AG20443 (cell line): ENCODE measurements at regions not wholly inside any gene's neighbourhood (a gene's known extent, or its start where the extent isn't known, plus 50 kb on each side); places are given as distances from the start of the nearest gene placed in this dataset.
"Not testable (repeated sequence)": the region's sequence is repeated elsewhere in the genome, so short reads cannot be mapped to it uniquely, and the experiment has no call there.

Source experiments
- DNase-seq: peaks from one replicate; pipeline ENCODE4 v3.0.0; 2012; ENCODE audit warnings: low spot score, mixed read lengths

GRCh38 chr4:27121830-27122229, 261.2 kb downstream of the STIM2 start:
- no peak for DNase-seq

GRCh38 chr4:27123123-27123768, 262.6 kb downstream of the STIM2 start:
- DNase-seq: no peak

GRCh38 chr4:27123769-27124124, 263.1 kb downstream of the STIM2 start:
- DNase-seq: no peak

- not testable (repeated sequence) for DNase-seq
Measured at GRCh38 chr4:27126895-27127294, 266.3 kb downstream of the STIM2 start.

- no peak for DNase-seq
Measured at GRCh38 chr4:27128443-27128842, 267.8 kb downstream of the STIM2 start.

GRCh38 chr4:27129871-27130366, 269.3 kb downstream of the STIM2 start:
- no peak for DNase-seq

GRCh38 chr4:27132497-27132896, 271.9 kb downstream of the STIM2 start:
- no peak for DNase-seq

- no peak for DNase-seq
Measured at GRCh38 chr4:27140486-27140885, 279.8 kb downstream of the STIM2 start.

- no peak for DNase-seq
Measured at GRCh38 chr4:27141530-27141929, 280.9 kb downstream of the STIM2 start.

- no peak for DNase-seq
Measured at GRCh38 chr4:27142841-27143240, 282.2 kb downstream of the STIM2 start.

GRCh38 chr4:27145597-27145996, 285.0 kb downstream of the STIM2 start:
- DNase-seq: no peak

GRCh38 chr4:27148211-27148895, 287.7 kb downstream of the STIM2 start:
- no peak for DNase-seq

GRCh38 chr4:27149541-27150212, 289.0 kb downstream of the STIM2 start:
- no peak for DNase-seq

- no peak for DNase-seq
Measured at GRCh38 chr4:27152703-27153102, 292.1 kb downstream of the STIM2 start.

GRCh38 chr4:27154706-27155105, 294.1 kb downstream of the STIM2 start:
- peak; percentile 18 for DNase-seq

- no peak for DNase-seq
Measured at GRCh38 chr4:27161191-27161590, 300.6 kb downstream of the STIM2 start.

GRCh38 chr4:27168783-27169182, 308.1 kb downstream of the STIM2 start:
- no peak for DNase-seq

GRCh38 chr4:27173280-27173679, 312.6 kb downstream of the STIM2 start:
- no peak for DNase-seq

GRCh38 chr4:27176400-27176799, 315.8 kb downstream of the STIM2 start:
- DNase-seq: peak; percentile 14

- no peak for DNase-seq
Measured at GRCh38 chr4:27176881-27177280, 316.2 kb downstream of the STIM2 start.

- no peak for DNase-seq
Measured at GRCh38 chr4:27178061-27178460, 317.4 kb downstream of the STIM2 start.

- no peak for DNase-seq
Measured at GRCh38 chr4:27181693-27182092, 321.1 kb downstream of the STIM2 start.

- no peak for DNase-seq
Measured at GRCh38 chr4:27182211-27182610, 321.6 kb downstream of the STIM2 start.
